ENCODE measurements at regions not wholly inside any gene's neighbourhood (a gene's known extent, or its start where the extent isn't known, plus 50 kb on each side); places are given as distances from the start of the nearest gene placed in this dataset.
A peak's percentile ranks its signal among the peaks of the same experiment; 100 is the strongest.

DNA sequence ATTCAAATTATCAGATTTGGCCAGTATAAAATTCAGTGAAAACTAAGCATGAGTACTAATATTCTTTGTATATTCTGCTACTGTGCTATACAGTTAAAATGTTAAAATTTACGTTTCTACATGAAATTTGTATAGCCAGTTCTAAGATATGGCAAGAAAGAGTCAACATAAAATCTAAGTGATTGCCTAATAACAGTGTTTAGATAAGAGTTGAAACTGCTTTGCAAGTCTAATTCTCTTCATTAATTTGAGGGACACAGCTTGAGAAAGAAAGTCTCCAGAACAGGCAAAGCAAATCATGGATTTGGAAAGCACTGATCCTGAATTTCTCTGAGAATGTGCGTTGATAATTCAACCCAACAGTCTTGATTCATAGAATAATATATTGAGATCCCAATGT lies 630.9 kb upstream of the USP24 start:
- intact Hi-C loops (cut with DNase I), result no loop called here
- no peak for DNase-seq
- FAIRE-seq, result no peak

GRCh38 chr1:55844322-55844721 lies 629.2 kb upstream of the USP24 start:
- intact Hi-C loops (cut with DNase I), result no loop called here
- TF ChIP-seq CTCF (IDR thresholded peaks at IDR 0.05; ENCODE audit: borderline replicate concordance, extremely low read depth, insufficient read depth), result no peak
- H3K36me3 ChIP-seq (ENCODE audit: control insufficient read depth in 2 of 3, insufficient read depth in 3 of 3, low read length in 3 of 3), result no peaks in the 10 kb centered on the region
- no peaks in the 10 kb centered on the region for H3K4me1 ChIP-seq (ENCODE audit: control insufficient read depth in 2 of 3, insufficient read depth in 2 of 3, low read depth in 1 of 3, low read length in 3 of 3)
- no peaks in the 10 kb centered on the region for H3K9me3 ChIP-seq (ENCODE audit: control insufficient read depth in 2 of 3, insufficient read depth in 1 of 3, low read length in 3 of 3)
- DNase-seq, result no peak
- H3K9ac ChIP-seq (ENCODE audit: low read length in 3 of 3), result no peak overlapping the region
- H3K27me3 ChIP-seq (ENCODE audit: control insufficient read depth, insufficient read depth, low read length), result no peaks in the 10 kb centered on the region
- H3K4me3 ChIP-seq (ENCODE audit: low read length in 3 of 3), result no peak overlapping the region
- no peak overlapping the region for H3K27ac ChIP-seq (ENCODE audit: low read depth in 2 of 2, low read length in 2 of 2)
- FAIRE-seq, result no peak

More for the DNA sequence above, 630.9 kb upstream of the USP24 start:
- no peak overlapping the region for H3K4me3 ChIP-seq (ENCODE audit: low read length in 3 of 3)
- H3K36me3 ChIP-seq (ENCODE audit: control insufficient read depth in 2 of 3, insufficient read depth in 3 of 3, low read length in 3 of 3), result no peaks in the 10 kb centered on the region
- H3K27me3 ChIP-seq (ENCODE audit: control insufficient read depth, insufficient read depth, low read length), result no peaks in the 10 kb centered on the region
- H3K4me1 ChIP-seq (ENCODE audit: control insufficient read depth in 2 of 3, insufficient read depth in 2 of 3, low read depth in 1 of 3, low read length in 3 of 3), result no peaks in the 10 kb centered on the region
- no peaks in the 10 kb centered on the region for H3K9me3 ChIP-seq (ENCODE audit: control insufficient read depth in 2 of 3, insufficient read depth in 1 of 3, low read length in 3 of 3)
- no peak overlapping the region for H3K27ac ChIP-seq (ENCODE audit: low read depth in 2 of 2, low read length in 2 of 2)
- H3K9ac ChIP-seq (ENCODE audit: low read length in 3 of 3), result no peak overlapping the region
- TF ChIP-seq CTCF (IDR thresholded peaks at IDR 0.05; ENCODE audit: borderline replicate concordance, extremely low read depth, insufficient read depth), result no peak

GRCh38 chr1:55839626-55840025 lies 624.5 kb upstream of the USP24 start:
- no peak for DNase-seq
- Histone ChIP-seq H3K36me3 (ENCODE audit: control insufficient read depth in 2 of 3, insufficient read depth in 3 of 3, low read length in 3 of 3) (no peaks in the 10 kb centered on the region), H3K27ac (ENCODE audit: low read depth in 2 of 2, low read length in 2 of 2) (no peak overlapping the region), H3K27me3 (ENCODE audit: control insufficient read depth, insufficient read depth, low read length) (no peaks in the 10 kb centered on the region), H3K4me1 (ENCODE audit: control insufficient read depth in 2 of 3, insufficient read depth in 2 of 3, low read depth in 1 of 3, low read length in 3 of 3) (no peaks in the 10 kb centered on the region), H3K9me3 (ENCODE audit: control insufficient read depth in 2 of 3, insufficient read depth in 1 of 3, low read length in 3 of 3) (no peaks in the 10 kb centered on the region), H3K9ac (ENCODE audit: low read length in 3 of 3) (no peak overlapping the region), H3K4me3 (ENCODE audit: low read length in 3 of 3) (peak overlapping the region in 1 of 3 donors; percentile 20)
- FAIRE-seq, result no peak
- intact Hi-C loops (cut with DNase I), result no loop called here
- no peak for TF ChIP-seq CTCF (IDR thresholded peaks at IDR 0.05; ENCODE audit: borderline replicate concordance, extremely low read depth, insufficient read depth)

- DNase-seq (no peak), FAIRE-seq (no peak)
- H3K9ac ChIP-seq (ENCODE audit: low read length in 3 of 3), result no peak overlapping the region
- H3K4me1 ChIP-seq (ENCODE audit: control insufficient read depth in 2 of 3, insufficient read depth in 2 of 3, low read depth in 1 of 3, low read length in 3 of 3), result no peaks in the 10 kb centered on the region
- no peak for TF ChIP-seq CTCF (IDR thresholded peaks at IDR 0.05; ENCODE audit: borderline replicate concordance, extremely low read depth, insufficient read depth)
- intact Hi-C loops (cut with DNase I), result no loop called here
- H3K4me3 ChIP-seq (ENCODE audit: low read length in 3 of 3), result no peak overlapping the region
- no peak overlapping the region for H3K27ac ChIP-seq (ENCODE audit: low read depth in 2 of 2, low read length in 2 of 2)
- no peaks in the 10 kb centered on the region for H3K27me3 ChIP-seq (ENCODE audit: control insufficient read depth, insufficient read depth, low read length)
- H3K36me3 ChIP-seq (ENCODE audit: control insufficient read depth in 2 of 3, insufficient read depth in 3 of 3, low read length in 3 of 3), result no peaks in the 10 kb centered on the region
- H3K9me3 ChIP-seq (ENCODE audit: control insufficient read depth in 2 of 3, insufficient read depth in 1 of 3, low read length in 3 of 3), result no peaks in the 10 kb centered on the region
Measured at GRCh38 chr1:55839221-55839620, 624.1 kb upstream of the USP24 start.

All from kidney (tissue), 13 donors.